ENCODE measurements at regions not wholly inside any gene's neighbourhood (a gene's known extent, or its start where the extent isn't known, plus 50 kb on each side); places are given as distances from the start of the nearest gene placed in this dataset.

DNA sequence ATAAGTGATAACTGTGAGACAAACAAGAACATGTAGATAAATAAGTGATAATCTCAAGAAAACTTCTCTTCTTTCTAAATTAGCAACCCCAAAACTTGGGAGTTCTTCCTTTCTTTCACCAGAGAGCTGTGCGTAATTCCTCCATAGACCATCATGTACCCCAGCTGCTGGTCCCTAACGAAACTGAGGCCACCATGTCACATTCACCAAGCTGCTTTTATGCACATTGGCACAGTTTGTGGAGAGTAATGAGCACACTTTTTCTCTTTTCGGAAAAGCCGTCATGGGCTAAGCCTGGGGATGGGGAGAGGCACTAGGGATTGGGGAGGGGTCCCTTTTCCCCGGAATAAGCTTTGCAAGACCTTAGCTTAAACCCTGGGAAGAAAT is 561.4 kb downstream of the BNC2 start (continued):
- no peak for TF ChIP-seq CBX3 (IDR thresholded peaks at IDR 0.05; ENCODE audit: low read depth)
- TF ChIP-seq SIN3A (IDR thresholded peaks at IDR 0.05; ENCODE audit: low read depth) = no peak
- no peak for TF ChIP-seq JUND (IDR thresholded peaks at IDR 0.05)
- TF ChIP-seq EGR1 (IDR thresholded peaks at IDR 0.05; ENCODE audit: low read depth) = no peak
- no peak for TF ChIP-seq POLR2AphosphoS5 (IDR thresholded peaks at IDR 0.05; ENCODE audit: low read depth, low read length)
- TF ChIP-seq MAX (IDR thresholded peaks at IDR 0.05) = no peak
- no peak for TF ChIP-seq ZFX (IDR thresholded peaks at IDR 0.05)

GRCh38 chr9:16309469-16310271 is 560.8 kb downstream of the BNC2 start:
- RAD21 ChIA-PET (ENCODE audit: low non-redundant PET in 1 of 2, low total read pairs in 2 of 2, uncharacterized antibody in 2 of 2, unreplicated experiment in 2 of 2) = no interaction called here
- Histone ChIP-seq H3K4me2 (ENCODE audit: low read length) (no peak overlapping the region), H3K36me3 (ENCODE audit: control insufficient read depth in 1 of 2, insufficient read depth in 2 of 2, low read length in 2 of 2) (no peaks in the 10 kb centered on the region), H3K4me3 (replicated peaks in 1 of 2; ENCODE audit: low read depth in 1 of 2, low read length in 2 of 2) (no peak overlapping the region), H3K27me3 (ENCODE audit: insufficient read depth, low read length) (peaks cover 18% of the 10 kb centered on the region), H4K20me1 (ENCODE audit: insufficient read depth) (no peaks in the 10 kb centered on the region), H3K79me2 (ENCODE audit: insufficient read depth, low read length) (no peaks in the 10 kb centered on the region), H2AFZ (ENCODE audit: low read depth, low read length, poor library complexity, severe bottlenecking) (no peak overlapping the region), H3K9me2 (ENCODE audit: insufficient read depth) (no peaks in the 10 kb centered on the region), H3K9me3 (ENCODE audit: control insufficient read depth in 1 of 2, insufficient read depth in 1 of 2, low read depth in 1 of 2, low read length in 2 of 2) (no peaks in the 10 kb centered on the region), H3K4me1 (ENCODE audit: control insufficient read depth in 1 of 2, insufficient read depth in 2 of 2, low read length in 2 of 2) (no peaks in the 10 kb centered on the region), H3K9ac (ENCODE audit: low read length) (no peak overlapping the region), H3K27ac (ENCODE audit: low read depth, low read length) (no peak overlapping the region)
- POLR2A ChIA-PET = no interaction called here
- CTCF ChIA-PET = no interaction called here
- intact Hi-C loops (cut with micrococcal nuclease) = no loop called here
- DNase-seq (ENCODE audit: low read depth, low spot score) (no peak), ATAC-seq (no peak)
- no TSS peak for BruUV-seq (replicated peaks)
- no peak for TF ChIP-seq MAX (IDR thresholded peaks at IDR 0.05)
